GM21786 (cell line): ENCODE measurements at regions not wholly inside any gene's neighbourhood (a gene's known extent, or its start where the extent isn't known, plus 50 kb on each side); places are given as distances from the start of the nearest gene placed in this dataset.

Experiments used
- ATAC-seq: cut with Tn5 transposase; IDR thresholded peaks from one replicate; pipeline ENCODE4 v1.9.1; 2021; ENCODE audit not compliant: unreplicated experiment

DNA sequence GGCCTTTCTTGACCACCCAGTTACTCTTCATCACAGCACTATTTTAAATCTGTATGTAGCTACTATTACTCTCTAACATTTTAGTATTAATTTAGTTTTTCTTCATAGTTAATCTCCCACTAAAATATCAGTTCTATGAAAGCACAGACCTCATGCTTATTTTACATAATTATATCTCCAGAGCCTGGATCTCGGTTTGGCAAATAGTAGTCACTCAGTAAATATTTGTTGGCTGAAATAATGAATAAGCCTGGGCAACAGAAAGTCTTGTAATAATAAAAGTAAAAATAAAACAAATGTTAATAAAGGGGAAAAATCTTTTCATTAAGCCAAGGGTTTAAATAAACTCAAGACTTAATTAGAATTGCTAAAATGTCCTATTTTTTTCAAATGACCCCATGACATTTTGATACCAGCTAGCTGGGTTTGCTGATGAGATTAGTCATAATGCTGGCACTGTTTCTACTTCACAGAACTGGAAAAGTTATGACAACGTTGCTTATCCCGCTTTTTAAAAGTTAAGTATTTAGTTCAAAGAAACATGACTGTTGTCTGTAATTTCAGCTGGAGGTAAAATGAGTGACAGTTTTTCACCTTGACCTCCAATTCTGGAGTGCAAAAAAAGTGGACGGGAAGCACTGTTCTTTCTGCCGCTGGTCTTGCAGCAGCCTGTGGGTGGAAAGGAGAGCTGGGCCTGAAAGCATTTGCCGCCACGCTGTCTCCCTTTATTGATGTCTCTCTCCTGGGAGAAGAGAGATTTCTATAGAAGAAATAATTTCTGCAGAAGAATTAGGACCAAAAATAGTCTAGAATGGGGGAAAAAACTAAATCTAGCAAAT, 85.2 kb upstream of the SPATA13 start:
- no peak for ATAC-seq

GRCh38 chr13:24076109-24076508, 84.4 kb upstream of the SPATA13 start:
- no peak for ATAC-seq

DNA sequence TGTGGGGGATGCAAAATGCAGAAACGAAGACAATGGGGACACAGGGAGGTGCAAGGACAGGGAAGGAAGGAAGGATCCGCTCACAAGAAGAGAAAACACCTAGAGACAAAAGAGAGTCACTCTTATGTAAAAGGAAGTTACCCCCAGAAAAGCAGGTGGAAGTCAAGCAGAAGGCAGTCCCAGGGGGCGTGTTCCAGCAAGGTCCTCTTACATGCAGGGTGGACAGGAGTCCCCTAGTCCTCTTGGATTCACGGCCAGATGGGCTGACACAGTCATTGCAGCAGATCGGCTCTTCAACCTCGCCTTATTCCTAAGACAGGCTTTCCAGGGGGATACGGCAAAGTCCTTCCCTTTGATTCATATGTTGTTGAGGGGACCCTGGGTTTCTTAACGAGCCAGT, 83.9 kb upstream of the SPATA13 start:
- ATAC-seq: no peak

- ATAC-seq: no peak
These were observed 80.4 kb upstream of the SPATA13 start for GRCh38 chr13:24080134-24080533.

DNA sequence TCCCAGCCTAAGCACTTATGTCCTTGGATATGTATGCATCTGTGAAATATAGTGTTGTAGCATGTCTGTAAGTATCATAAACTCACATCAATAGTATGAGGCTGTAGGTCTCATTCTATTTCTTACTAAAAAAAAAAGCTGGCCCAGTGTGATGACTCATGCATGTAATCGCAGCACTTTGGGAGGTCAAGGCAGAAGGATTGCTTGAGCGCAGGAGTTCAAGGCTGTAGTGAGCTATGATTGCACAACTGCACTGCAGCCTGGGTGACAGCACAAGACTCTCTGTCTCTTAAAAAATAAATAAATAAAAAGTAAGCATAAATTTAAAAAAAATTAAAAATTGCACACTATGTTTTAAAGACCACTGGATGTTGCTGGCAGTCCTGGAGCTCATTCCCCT, 79.1 kb upstream of the SPATA13 start:
- ATAC-seq: no peak

DNA sequence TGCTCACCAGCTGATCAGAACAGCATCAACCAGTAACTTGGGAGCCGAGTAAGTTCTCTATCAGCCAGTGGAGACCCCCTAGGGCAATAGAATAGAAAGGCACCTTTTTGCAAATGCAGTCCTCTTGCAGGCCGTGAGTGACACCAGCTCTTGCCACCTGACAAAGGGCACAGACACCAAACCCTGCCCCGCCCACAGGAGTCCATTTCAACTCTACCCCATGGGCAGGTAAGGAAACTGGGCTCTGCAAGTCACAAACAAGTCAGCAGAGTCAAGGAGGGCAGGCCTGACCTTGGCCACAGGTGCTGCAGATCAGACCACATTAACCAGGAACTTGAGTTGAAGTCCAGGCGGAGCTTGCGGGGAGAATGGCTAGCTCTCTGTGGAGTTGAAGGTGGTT, 77.4 kb upstream of the SPATA13 start:
- no peak for ATAC-seq

DNA sequence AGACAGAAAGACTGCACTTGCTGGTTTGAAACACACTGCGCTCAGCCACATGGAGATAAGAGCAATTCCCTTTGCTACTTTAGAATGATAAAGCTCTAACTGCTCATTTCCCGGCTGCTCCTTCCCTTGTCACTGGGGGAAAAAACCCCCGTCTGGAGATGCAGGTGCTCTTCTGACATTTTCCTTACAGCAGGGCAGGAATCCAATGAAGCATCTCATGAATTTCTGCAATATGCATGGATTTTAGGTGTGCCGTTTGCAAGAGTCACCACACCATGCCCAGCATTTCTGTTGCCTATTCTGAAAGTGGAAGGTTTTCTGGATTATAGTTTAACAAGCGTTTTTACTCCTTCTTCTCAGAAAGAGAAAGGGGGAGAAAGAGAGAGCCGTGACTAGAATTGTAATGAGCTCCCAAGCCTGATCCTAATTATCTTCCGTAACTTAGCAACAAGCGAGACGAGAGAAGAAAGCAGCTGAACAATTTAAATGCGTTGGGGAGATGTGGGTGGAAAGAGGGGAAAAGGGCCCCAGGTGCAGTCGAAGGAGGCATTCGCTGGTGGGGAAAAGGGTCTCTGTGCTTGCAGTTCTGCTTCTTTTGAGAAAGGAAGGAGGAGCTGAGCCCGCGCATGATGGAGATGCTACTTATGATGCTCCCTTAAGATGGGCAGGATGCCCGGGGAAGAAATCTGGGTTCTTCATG, 76.6 kb upstream of the SPATA13 start:
- ATAC-seq: no peak

DNA sequence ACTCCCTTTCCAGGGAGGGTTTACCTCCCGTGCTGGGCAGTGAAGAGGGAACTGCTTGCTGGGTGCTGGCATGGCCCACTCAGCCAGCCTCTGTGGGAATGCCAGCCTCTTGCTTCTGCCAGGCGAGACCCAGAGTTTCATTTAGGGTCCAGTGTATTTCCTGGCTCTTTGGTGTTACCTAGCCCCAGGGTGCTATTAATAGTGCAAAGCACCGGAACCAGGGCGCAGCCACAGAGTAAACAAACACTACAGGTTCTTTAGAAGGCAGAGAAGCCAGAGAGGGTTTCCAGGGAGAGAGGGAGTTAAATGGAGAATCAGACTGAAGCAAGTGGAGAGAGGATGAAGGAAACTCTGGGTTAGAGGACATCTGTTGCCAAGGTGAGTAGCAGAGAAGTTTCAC, 74.9 kb upstream of the SPATA13 start:
- ATAC-seq: no peak

DNA sequence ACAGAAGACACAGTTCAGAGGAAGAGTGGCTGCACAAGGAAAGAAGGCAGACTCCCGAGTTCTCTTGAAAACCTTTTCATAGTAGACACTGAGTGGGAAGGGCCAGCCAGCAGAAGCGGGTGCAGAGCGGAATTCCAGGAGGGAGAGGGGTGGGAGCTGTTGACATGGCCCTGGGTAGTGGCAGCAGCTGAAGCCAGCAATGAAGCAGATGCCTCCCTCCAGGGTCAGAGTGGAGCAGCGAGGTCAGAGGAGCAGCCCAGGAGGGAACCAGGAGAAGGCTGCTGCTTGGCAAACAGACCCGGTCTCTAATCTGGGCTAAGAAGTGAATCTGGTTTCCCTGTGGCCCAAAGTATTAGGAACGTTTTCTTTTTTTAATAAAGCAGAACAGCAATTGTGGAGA, 73.9 kb upstream of the SPATA13 start:
- ATAC-seq: no peak

DNA sequence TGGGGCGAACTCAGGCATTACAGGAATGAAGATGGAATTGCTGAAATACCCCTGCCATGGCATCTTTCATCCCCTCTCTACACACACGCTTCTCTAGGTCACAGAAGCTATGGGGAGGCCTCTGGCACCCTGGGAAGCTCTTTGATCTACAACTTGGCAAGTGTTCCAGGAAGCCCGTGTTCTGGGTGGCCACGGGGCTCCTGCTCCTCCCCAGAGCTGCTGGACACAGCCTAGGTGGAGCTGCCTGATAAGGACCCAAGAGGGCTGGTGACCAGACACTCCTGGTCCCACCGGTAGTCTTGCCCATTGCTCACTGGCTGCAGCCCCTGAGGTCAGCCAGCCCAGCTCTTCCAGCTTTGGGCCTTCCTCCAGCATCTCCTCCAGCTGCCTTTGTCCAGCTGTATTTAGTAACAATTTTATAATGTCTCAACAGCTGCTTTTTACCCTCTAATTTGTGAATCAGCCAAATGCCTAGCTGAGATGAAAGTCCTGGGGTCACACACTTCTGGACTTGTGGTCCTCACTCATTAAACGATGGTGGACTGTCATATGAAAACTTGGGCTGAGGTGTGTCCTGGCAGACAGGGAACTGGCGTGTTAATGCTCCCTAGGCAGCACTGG, 72.8 kb upstream of the SPATA13 start:
- no peak for ATAC-seq

GRCh38 chr13:24090049-24090448, 70.5 kb upstream of the SPATA13 start:
- ATAC-seq: no peak

DNA sequence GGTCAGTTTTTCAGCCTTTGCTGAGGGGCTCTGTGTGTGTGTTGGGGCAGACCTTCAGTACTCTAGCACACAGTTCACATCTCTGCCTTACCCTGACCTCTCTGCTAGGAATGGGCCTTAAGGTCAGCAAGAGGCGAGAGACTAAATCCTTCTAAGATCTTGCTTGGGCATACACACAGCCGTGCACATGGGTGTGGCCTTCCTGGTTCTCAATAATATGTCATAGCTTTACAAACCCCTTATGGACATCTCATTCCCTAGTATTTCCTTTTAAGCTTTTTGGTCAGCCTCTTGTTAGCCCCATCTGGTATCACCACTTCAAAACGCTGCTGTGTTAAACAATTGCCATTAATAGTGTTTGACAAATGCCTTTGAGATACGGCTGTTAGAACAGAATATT, 69.4 kb upstream of the SPATA13 start:
- ATAC-seq: no peak

DNA sequence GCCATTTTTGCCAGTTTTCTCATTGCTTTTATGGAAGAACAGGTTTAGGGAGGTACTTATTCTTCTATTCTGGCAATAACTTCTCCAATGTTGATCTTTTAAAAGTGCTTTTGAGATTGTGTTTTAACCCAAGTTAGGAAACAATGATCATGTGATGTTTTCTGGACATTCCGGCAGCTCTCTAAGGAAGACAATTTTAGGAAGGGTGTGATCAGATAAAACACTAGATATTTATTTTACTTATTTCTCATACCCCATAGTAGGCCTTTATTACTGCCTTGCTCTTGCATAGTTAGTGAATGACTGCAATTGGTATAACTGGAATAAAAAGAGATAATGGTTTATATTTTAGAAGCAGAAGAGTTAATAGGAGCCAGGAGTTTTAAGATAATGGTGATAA, 68.4 kb upstream of the SPATA13 start:
- no peak for ATAC-seq

GRCh38 chr13:24093047-24093446, 67.5 kb upstream of the SPATA13 start:
- ATAC-seq: no peak

DNA sequence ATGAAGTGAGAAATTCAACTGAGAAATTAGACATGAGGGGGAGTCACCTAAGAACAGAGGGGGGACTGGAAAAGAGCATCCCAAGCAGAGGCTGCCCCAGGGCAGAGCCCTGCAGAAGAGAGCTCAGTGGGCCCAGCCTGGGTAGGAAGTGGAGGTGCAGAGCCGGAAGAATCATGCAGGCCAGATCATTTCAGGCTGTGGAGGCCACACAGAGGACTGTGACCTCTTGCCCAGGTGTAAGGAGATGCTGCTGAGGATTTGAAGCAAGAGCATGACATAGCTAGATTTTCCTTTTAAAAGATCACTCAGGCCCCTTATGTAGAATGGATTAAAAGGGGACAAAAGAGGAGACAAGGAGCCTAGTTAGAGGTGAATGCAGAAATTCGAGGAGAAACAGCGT, 63.9 kb upstream of the SPATA13 start:
- peak; percentile 19 for ATAC-seq

DNA sequence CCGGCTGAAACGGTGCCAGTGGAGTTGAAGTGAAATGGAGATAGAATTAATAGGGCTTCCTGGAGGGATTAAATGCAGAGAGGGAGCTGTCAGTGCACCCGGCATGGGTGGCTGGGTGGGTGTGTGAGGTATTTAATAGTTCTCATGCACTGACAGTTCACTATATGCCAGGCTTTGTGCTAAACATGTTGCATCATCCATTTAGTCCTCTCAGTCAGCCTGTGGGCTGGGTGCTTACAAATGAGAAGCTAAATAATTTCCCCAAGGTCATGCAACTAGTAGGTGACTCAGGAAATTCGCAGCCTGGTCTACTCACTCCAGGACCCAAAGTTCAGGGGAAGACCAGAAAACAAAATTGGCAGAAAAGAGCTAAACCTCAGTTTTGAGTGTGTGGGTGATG, 63.5 kb upstream of the SPATA13 start:
- ATAC-seq: peak; percentile 72

- ATAC-seq: no peak
These were observed 62.9 kb upstream of the SPATA13 start for GRCh38 chr13:24097667-24098066.

DNA sequence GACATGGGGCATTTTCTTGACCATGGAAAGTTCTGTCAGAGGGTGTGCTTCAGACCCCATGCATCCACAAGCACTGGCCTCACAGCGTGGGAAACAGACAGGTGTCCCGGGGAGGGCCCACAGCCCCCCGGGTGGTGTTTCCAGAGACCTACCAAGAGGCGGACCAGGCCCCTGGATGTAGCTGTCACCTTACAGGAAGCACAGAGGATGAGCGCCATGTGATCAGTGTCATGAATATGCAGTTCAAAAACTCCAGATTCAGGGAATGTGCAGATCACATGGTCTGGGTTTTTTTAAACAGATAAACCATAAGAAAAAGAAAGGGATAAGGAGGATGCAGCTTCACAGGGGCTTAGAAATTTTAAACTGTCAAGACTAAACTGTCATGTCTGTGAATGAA, 61.0 kb upstream of the SPATA13 start:
- ATAC-seq: no peak

DNA sequence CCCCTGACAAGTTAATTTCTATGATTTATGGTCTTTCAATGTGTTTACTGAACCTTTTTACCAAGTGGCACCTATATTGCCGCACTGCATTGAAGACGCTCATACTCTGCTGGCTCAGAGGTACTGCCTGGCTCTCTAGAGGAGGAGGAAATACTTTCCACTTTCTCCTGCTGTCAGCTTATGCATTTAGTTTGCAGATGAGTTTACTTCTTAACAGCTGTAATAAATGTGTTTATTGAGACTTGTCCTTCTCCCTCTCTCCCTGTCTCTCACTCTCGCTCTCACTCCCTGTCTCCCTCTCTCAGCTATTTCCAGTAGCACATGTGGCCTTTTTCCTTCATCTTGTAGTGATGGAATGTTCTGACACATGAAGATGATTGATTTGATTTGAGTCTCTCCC, 60.3 kb upstream of the SPATA13 start:
- no peak for ATAC-seq

DNA sequence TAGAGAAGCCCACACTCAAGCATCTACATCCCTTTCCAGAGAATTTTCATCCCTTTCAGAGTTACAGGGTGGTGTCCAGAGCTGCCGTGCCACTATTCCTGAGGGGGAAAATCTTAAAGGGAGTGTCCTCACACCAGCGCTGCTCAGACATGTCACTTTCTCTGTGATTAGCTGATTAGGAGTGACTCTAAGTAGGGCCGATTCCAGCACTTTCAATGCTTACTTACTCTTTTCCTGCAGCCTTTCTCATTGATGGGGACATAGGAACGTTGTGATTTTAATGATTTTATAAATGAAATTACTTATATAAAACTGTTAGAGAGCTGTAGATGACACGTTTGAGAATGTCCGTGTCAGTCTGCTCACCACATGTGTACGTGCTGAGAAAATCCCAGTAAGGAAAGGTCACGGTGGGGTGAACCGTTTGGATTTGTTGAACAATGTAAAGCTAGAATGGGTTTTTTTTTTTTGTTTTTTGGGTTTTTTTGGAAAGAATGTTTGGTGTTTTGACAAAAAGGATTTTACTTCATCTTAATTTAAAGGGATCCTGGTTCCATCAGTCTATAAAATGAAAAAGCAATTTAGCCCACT, 56.6 kb upstream of the SPATA13 start:
- ATAC-seq: no peak

GRCh38 chr13:24104723-24105122, 55.8 kb upstream of the SPATA13 start:
- ATAC-seq: no peak

DNA sequence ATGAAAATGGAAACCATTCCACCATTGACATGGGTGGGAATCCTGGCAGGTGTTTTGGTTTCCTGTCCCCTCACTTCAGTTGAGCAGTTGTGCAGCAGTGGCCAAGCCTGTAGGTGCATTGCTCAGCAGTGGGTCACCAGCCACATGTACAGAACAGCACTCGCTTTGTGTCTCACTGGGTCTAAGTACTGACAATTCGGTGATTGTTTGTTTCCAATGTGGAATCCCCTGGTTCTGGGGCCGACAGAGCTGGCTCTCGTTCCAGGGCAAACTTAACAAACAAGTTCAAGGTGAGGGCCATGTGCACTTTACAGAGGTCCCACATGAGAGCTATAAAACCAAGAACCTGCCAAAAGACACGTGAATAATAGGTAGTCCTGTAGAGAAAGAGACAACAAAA, 54.1 kb upstream of the SPATA13 start:
- ATAC-seq: no peak
